Central memory CD4-positive, alpha-beta T cell (primary cell): ENCODE measurements at regions not wholly inside any gene's neighbourhood (a gene's known extent, or its start where the extent isn't known, plus 50 kb on each side); places are given as distances from the start of the nearest gene placed in this dataset.
"Not testable (repeated sequence)": the region's sequence is repeated elsewhere in the genome, so short reads cannot be mapped to it uniquely, and the experiment has no call there.

Source experiments
- DNase-seq: peaks from one replicate; pipeline ENCODE4 v3.0.0; 2022

DNA sequence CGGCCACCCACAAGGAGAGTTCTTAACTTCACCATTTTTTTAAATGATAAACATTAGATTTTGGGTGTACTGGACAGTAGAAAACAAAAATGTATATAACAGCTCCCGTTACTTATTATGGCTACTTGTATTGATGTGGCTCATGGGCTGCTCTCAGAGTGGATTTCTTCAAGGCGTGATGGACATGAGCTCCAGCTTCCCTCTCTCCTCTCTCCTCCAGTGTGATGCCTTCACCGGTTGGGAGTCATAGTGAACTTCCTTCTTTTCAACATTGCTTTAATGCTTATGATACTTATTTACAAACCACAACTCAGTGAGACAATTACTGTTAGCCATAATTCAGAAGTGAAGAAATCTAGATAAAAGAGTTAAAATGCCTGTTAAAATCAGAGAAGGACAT, 515.2 kb downstream of the RNF144A start:
- DNase-seq, result no peak

DNA sequence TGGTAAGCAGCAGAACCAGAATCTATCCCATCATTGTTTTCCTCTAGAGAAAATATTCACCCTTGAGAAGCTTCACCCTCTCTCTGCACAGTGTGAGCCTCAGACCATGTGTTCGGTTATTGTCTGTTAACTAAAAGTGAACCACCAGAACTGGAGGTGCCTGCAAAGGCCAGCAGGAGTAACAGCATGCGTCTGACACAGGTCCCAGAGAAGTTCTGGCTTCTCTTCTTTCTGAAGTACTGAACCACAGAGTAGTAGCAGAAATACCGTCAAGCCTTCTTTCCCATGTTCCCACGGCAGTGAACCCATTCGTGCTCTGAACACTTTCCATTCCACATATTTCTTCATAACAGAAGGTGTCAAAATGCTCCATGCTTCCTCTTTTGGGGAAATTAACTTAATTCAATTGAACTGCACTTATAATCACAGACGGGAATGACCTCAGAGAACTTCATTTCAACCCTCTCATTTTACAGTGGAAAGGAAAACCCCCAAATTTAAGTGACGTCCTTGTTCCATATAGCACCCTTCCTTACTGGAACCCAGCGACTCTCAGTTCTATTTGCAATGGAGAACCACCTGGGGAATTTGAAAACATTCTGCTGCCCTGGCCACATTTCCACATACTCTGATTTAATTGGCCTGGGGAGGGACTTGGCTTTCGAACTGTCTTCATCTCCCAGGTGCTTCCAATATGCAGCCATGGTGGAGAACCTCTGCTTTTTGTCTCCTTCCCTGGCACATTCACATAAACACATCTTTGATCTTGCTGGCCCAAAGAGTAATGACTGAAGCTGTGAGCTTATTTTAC, 519.1 kb downstream of the RNF144A start:
- no peak for DNase-seq

DNA sequence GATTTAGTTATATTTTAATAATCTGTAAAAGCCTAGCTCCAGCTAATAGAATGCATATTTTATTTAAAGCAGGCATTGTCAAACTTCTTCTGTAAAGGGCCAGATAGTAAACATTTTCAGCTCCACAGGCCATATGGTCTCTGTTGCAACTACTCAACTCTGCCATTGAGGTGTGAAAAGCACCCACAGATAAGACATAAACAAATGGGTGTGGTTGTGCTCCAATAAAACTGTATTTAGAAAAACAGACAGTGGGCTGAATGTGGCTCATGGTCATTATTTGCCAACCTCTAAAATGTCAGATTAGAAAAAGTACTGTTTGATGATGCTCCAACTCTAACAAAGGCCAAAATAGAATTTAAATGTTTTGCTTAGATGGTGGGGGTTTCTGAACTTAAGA, 519.9 kb downstream of the RNF144A start:
- no peak for DNase-seq

DNA sequence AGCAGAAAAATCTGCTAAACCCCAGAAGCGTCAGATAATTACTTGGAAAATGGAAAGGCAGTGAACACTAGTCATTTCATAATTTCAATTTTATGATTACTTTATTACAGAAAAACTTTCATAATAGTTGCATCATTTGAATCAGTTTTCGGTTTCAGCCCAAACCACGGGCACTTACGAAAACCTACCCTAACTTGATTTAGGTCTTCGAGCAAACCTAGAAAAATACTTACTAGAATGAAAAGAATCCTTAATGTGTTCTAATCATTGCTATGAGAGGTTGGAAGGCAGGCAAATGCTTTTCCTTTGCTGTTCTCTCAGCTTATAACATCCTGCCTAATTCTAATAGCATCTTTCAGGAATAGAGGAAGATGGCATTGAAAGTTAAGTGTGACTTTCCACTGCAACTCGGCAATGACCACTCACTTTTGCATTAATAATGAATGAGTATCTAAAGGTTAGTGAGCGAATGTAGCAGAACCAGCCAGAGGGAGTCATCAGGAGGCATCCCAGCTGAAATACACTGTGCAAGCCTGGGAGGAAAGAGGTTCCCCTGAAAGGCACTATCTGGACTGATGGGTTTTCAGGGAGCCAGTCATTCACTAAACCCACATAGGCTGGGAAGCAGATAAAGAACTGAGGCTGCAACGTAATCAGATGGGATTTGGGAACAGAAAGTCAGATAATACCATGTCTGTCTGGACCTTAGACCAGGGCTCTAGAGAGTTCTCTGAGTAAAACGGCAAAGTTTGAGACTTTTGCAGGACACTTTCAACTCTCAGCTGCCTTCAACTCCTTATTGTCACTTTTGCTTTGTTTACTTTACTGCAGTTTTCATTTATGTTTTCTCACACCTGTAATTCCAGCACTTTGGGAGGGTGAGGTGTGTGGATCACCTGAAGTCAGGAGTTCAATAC, 520.8 kb downstream of the RNF144A start:
- DNase-seq, result no peak

DNA sequence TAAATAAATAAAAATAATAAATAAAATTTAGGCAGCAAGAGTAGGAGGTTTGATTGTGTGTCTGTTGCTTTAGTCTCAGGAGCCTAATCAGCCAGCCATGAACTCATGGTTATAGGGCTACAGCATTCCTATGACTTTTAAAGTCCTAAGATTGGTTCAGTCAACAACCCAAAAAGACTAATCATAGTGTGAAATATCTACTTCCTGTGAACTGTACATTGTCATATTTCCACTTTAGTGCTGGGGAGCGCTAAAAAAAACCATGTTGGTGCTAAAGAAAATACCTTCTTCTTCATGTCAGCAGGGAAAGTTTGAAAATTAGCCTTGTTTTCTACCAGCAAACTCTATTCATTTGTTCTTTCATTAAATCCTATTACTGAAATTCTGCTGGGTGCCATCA, 521.6 kb downstream of the RNF144A start:
- no peak for DNase-seq

DNA sequence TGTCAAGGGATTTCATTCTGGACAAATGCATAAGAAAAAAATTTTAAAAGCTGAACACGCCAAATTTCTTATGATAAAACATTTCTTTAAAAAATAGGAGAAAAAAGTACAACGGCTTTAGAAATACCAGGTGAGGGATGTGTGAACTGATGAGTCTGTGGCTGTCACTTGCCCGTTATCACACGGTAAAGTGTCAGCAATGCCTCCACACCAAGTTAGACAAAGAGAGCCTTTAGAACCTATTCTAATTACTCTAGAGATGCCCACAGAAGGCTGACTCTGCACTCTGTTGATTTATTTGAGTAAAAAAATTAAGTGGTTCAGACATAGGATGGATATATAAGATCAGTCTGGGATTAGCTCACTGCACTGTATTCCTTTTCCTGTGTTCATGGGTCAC, 523.8 kb downstream of the RNF144A start:
- no peak for DNase-seq

DNA sequence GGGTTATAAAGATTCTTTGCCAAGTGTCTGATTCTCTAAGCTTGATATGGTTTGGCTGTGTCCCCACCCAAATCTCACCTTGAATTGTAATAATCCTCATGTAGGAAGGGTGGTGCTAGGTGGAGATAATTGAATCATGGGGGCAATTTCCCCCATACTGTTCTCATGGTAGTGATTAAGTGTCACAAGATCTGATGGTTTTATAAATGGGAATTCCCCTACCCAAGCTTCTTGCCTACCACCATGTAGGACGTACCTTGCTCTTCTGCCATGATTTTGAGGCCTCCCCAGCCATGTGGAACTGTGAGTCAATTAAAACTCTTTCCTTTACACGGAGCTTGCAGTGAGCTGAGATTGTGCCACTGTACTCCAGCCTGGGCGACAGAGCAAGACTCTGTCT, 524.6 kb downstream of the RNF144A start:
- not testable (repeated sequence) for DNase-seq

DNA sequence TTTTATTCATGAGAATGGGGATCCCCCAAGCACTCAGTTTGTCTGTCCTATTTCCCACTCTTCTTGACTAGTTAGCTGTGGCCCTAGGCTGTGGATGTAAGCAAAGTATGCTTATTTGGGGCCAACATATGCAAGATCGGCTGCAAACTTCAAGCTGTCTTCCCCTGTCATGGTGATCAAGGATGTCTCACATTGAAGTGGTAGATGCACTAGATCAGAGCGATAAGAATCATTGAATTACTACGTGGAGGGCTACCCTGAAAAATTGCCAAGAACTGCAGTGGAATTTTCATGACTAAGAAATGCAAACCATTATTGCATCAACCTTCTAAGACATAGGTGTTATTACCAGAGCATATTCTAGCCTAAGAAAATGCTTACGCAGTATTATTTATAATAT, 527.4 kb downstream of the RNF144A start:
- no peak for DNase-seq

DNA sequence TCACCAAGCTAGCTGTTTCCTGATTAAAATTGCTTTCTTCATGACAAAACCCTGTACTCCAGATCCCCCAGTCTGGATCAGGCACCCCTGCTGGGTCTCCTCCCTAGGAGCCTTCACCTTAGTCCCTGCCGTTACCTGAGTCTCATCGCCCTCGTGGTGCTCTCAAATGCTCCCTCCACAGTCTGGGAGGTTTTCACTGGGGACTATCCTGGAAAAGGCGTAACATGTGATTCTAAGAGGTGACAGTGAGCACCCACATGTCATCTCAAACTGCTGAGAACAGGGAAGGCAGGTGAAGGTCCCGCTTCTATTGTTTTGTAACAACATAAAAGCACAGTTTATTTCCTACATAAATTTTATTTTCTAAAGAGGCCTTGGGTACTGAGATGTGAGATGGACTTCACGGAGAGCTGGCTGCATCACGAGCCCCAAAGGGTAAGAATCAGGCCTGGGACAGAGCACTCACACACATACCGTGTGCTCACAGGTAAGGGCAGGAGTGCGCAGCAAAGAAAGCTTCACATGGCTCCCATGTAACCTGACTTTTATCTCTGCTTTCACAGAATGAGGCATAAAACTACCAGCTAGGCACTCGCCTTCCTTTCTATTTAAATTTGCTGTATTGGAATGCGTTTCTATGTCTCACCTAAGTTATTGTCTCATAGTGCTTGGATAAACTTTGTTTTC, 531.5 kb downstream of the RNF144A start:
- DNase-seq, result no peak

DNA sequence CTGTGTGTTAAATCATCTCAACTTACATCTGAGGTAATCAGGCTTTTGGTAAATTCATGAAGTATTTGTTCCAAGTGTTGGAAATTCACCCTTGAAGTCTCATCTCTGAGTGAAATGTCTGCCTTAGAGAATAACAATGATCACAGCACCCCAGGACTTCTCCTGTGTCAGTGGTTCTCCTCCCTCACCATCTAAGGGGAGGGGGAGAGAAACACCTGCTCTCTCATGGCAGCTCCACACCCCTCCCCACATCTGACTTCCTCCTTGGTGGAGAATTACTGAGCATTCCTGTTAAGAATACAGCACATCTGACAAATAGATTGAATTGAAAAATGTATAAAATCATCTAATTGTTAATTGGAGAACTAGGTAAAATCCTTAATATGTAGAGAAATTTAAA, 532.1 kb downstream of the RNF144A start:
- no peak for DNase-seq

DNA sequence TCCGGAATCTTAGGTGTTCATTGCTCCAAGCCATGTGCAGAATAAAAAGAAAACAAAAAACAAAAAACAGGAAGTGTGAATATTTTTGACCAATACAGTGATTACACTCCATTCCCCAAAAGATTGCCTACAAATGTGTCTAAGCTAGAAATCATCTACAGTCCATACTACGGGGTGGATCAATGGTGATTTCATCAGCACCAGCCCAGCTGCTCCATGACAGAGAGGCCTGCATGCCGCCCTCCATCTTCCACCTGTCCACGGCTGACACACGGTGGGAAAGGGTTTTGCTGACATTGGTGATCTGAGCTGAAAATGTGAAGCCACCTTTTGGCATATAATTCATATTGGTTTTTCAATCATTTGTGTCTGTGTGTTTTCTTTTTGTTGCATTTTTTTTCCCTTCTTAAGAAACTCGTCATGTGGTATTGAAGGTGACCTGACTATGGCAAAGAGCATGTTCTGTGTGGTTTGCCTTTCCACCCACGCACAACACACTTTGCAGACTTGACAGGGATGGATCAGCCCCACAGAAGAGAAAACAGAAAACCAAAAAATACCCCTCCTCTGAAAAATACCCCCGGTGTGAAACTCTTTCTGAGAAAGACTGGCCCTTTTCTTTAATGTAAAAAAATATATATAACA, 533.1 kb downstream of the RNF144A start:
- peak; percentile 57 for DNase-seq

DNA sequence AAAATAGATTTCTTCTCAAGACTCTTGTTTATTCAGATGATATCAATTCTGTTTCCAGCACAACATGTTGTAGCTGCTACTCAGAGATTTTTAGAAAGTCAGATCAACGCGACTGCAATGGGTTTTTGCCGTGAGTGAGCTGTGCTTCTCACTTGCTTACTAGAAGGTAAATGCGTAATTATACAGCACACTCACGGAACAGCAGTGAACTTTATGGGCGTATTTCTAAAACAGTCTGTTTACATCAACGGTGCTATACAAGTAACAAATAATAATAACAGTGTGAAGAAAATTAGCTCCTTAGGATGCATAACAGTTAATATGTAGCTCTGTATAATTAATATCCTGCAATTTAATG, 533.6 kb downstream of the RNF144A start:
- no peak for DNase-seq

DNA sequence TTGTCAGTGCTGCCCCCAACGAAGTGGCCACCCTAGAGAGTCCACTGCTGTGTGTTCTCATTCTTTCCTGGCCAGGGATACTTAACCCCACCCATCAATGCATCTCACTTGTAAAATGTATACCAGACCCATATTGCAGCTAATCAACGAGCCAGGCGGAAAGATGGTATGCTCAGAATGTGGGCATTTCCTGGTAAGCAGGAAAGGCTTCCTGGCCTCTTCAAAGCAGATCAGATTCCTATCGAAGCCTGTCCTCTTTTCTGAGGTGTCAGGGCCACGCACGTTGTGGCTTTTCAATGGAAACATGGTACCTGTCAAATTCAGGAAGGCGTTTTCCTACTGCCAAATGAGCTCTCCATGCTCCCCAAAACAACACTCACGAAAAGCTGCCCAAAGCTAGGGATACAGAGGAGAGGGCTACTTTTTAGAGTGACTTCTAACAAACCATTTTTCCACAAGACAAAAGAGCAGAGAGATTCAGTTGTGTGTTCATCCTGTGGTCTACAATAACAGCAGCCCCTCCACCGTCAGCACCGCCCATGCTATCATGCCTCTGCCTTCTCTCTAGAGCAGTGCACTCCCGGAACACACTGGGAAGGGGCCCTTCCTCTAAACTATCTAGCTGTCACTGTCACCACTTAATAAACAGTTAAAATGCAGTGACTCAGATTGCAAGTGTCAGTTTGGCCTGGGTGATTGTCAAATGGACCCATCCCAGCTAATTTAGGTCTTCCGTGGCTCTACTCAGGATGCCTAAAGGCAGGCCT, 535.1 kb downstream of the RNF144A start:
- no peak for DNase-seq

DNA sequence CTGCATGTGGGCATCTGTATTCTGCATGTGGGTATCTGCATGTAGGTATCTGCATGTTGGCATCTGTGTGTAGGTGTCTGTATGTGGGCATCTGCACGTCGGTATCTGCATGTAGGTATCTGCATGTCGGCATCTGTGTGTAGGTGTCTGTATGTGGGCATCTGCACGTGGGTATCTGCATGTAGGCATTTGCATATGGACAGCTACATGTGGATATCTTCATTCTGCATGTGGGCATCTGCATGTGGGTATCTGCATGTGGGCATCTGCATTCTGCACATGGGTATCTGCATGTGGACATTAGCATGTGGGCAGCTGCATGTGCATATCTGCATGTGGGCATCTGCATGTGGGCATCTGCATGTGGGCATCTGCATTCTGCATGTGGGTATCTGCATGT, 537.4 kb downstream of the RNF144A start:
- DNase-seq, result no peak

DNA sequence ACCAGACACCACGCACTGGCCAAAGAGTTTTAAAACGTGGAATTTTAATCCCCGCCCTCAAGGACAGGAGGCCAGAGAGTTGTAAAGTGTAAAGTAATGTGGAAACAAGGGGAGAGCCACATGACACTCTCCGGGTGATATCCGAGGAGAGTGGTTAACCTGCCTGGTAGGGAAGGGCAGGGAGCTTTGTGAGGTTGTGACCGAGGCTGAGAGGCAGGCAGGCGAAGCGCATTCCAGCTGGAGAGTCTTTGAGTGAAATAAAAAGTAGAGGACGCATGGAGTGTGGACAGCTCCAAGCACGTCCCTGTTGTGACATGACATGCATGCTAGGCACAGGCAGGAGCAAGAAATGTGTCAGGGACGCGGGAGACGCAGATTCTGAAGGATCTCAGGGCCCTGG, 539.5 kb downstream of the RNF144A start:
- DNase-seq, result no peak

DNA sequence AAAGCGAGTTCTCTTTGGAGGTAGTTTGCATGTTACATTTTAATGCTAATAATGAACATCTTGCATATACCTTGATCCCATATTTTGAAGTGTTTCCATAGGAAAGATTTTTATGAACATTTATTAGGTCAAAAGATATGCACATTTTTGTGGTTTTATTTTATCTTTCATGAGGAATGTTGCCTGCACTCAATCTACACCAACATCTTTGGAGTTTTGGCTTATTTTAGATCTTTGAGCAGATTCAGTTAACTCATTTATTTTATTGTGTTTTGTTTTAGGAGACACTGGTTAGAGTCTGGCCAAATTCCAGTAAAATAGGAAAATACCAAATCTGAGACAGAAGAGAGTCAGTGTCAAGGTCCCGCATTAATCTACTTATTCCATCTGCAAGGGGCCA, 540.9 kb downstream of the RNF144A start:
- DNase-seq, result no peak

DNA sequence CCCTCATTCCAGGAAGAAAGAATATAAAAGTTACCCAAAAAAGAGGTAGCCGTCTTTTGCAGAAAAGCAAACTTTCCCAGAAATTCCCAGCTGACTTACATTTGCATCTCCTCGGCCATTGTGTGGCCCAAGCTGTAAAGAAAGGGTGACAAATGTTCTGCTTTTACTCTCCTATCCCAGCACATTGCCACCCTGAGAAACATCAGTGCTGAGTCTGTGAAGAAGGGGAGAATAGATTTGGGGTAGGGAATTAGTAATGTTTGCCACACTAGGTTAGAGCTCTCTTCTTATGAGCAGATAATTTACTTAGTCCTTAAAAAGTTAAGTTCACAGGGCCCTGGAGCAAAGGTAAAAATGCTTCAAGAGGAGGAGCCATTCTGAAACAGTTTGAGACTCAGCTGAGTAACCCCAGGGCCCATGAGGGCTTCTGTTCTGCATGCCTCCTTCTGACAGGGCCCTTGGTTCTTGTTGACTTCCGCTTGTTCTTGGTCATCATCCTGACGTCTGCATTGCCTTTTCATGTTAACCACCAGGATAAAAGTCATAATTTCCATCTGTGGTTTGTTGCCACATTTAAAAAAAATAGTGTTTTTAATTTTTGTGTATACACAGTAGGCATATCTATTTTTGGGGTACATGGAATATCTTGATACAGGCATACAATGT, 550.7 kb downstream of the RNF144A start:
- DNase-seq, result peak; percentile 67

DNA sequence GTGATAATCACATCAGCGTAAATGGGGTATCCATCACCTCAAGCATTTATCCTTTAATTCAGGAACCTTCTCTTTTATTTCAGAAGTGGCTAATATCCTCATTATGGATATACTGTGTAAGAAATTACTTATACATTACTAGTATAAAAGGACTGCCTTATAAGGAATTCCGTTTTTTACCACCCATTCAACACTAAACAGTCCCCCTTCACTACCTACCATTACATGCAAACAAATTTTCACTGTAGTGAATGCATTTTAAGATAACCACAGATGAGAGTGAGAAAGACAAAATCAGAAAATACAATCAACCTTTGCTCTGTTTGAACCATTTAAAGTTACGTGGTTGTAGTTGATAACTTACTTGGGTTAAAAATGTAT, 551.2 kb downstream of the RNF144A start:
- no peak for DNase-seq

DNA sequence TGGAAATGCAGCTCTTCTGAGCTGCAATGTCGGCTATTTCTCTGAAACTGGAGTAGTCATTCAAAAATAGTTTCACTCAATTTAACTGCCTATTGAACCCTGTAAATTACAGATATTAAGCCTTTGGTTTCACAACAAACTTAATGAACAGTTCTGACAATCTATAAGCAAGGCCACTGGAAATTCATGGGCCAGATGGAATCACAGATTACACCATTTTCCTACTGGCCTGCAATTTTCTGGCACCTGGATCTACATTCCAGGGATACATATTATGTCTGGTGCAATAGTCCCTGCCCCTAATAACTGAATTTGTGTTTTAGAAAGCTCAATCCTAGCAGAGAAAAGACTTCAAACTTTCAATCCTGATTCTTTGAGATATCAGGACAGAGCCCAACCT, 551.7 kb downstream of the RNF144A start:
- DNase-seq, result no peak

DNA sequence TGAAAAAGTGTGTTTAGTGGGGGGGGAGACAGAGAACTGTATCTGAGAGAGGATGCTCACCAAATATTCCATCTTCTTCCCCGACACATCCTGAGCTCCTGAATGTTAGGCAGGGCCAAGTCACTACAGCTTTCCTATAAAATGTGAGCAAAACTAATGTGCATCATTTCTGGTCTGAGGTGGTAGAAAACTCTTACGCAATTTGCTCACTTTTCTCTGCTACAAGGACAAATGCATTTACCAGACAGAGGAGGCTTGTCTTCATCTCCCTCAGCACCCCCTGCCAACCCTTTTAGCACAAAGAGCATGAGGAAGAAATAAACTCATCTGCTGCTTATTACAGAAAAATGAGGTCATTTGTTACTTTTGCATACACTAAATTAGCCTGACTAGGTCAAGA, 554.0 kb downstream of the RNF144A start:
- no peak for DNase-seq

DNA sequence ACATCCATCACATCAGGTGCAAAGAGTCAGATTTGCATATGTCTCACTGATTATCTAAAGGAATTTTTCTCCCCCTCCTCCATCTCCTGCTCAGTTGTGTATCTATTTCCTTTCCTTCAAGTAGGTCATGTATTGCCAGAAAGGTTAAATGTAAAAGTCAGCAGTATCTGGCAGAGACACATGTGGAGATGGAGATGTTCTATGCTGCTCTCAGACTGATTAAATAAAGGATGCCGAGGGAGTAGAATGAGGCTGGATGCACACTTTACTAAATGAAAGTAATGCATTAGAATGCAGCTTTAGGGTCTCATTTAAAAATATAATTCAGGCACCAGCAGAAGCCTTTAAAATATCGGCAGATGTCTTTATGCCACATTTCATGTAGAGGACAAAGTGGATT, 555.3 kb downstream of the RNF144A start:
- no peak for DNase-seq
